ENCODE measurements at regions not wholly inside any gene's neighbourhood (a gene's known extent, or its start where the extent isn't known, plus 50 kb on each side); places are given as distances from the start of the nearest gene placed in this dataset.

GRCh38 chr3:107206141-107206540 is 171.1 kb upstream of the CCDC54 start:
- TF ChIP-seq, protein P1, sequence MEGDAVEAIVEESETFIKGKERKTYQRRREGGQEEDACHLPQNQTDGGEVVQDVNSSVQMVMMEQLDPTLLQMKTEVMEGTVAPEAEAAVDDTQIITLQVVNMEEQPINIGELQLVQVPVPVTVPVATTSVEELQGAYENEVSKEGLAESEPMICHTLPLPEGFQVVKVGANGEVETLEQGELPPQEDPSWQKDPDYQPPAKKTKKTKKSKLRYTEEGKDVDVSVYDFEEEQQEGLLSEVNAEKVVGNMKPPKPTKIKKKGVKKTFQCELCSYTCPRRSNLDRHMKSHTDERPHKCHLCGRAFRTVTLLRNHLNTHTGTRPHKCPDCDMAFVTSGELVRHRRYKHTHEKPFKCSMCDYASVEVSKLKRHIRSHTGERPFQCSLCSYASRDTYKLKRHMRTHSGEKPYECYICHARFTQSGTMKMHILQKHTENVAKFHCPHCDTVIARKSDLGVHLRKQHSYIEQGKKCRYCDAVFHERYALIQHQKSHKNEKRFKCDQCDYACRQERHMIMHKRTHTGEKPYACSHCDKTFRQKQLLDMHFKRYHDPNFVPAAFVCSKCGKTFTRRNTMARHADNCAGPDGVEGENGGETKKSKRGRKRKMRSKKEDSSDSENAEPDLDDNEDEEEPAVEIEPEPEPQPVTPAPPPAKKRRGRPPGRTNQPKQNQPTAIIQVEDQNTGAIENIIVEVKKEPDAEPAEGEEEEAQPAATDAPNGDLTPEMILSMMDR (IDR thresholded peaks at IDR 0.05; ENCODE audit: borderline replicate concordance, insufficient read depth, low read depth, low read length) = peak; percentile 58; the same call in 1 of the 2 replicates
- no peak overlapping the region for H3K4me3 ChIP-seq (ENCODE audit: low read depth, low read length)

- no peak overlapping the region for H3K4me3 ChIP-seq (ENCODE audit: low read depth, low read length)
- TF ChIP-seq, protein P1 (IDR thresholded peaks at IDR 0.05; ENCODE audit: borderline replicate concordance, insufficient read depth, low read depth, low read length) = no peak
Measured at GRCh38 chr3:107206945-107207344, 170.3 kb upstream of the CCDC54 start.

GRCh38 chr3:107208100-107208499 is 169.1 kb upstream of the CCDC54 start:
- TF ChIP-seq, protein P1 (IDR thresholded peaks at IDR 0.05; ENCODE audit: borderline replicate concordance, insufficient read depth, low read depth, low read length) = no peak
- H3K4me3 ChIP-seq (ENCODE audit: low read depth, low read length) = no peak overlapping the region

DNA sequence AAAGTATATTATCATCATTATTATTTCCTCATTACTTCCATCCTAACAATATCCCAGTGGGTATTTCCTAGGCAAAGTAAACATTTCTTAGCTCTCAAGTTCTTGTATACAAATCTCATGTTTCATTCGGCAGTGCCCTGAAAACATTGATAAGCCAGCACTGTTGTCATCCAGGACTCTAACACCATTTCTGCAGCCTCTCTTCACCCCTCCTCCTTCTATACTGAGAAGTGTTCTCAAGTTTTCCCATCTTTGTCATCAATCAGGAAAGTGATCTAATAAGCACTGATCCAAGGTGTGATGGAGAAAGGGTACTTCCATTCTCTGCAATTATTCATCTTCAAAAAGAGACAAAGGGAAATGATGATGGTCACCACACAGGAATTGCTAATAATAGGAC is 168.4 kb upstream of the CCDC54 start:
- TF ChIP-seq, protein P1 (IDR thresholded peaks at IDR 0.05; ENCODE audit: borderline replicate concordance, insufficient read depth, low read depth, low read length) = no peak
- no peak overlapping the region for H3K4me3 ChIP-seq (ENCODE audit: low read depth, low read length)

- H3K4me3 ChIP-seq (ENCODE audit: low read depth, low read length) = no peak overlapping the region
- TF ChIP-seq, protein P1 (IDR thresholded peaks at IDR 0.05; ENCODE audit: borderline replicate concordance, insufficient read depth, low read depth, low read length) = no peak
Measured at GRCh38 chr3:107209302-107209990, 167.8 kb upstream of the CCDC54 start.

- TF ChIP-seq, protein P1 (IDR thresholded peaks at IDR 0.05; ENCODE audit: borderline replicate concordance, insufficient read depth, low read depth, low read length) = no peak
- no peak overlapping the region for H3K4me3 ChIP-seq (ENCODE audit: low read depth, low read length)
Measured at GRCh38 chr3:107211608-107212007, 165.6 kb upstream of the CCDC54 start.

DNA sequence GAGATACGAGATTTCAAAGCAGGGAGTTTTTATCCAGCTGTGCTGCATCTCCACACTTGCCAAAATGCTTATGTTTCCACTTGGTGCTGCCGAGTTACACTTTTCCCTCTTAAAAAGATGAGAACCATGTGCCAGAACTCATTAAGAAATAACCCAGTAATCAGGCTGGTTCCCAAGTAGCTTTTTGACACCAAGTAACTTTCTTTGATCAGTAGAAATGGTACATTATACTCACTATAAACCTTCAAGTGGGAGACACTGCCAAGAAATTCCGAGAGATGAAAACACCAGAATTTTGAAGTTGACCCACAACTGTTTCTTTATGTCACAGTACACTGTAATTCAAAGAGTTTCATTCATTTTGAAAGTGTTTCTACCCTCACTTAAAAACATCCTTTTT is 164.6 kb upstream of the CCDC54 start:
- H3K4me3 ChIP-seq (ENCODE audit: low read depth, low read length) = no peak overlapping the region
- TF ChIP-seq, protein P1 (IDR thresholded peaks at IDR 0.05; ENCODE audit: borderline replicate concordance, insufficient read depth, low read depth, low read length) = no peak
